NCI-H69 (cell line): ENCODE measurements at regions not wholly inside any gene's neighbourhood (a gene's known extent, or its start where the extent isn't known, plus 50 kb on each side); places are given as distances from the start of the nearest gene placed in this dataset.

Source experiments
- DNase-seq: peaks from one replicate; lab custom pipeline; 2025; lab: John Stamatoyannopoulos, UW

DNA sequence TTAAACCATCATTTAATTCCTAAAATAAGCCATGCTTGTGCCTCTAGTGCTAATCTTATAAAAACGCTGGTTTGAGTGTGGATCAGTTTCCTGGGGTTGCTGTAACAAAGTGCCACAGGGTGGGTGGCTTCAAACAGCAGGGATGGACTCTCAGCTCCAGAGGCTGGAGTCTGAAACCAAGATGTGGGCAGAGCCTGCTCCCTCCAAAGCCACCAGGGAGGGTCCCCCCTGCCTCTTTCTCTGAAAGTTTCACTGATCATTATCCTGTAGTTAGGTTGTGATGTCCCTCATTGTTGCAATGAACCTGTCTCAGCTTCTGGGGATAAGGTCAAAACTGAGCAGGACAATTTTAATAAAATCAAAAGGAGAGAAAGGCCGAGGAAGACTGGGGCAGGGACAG is 251.9 kb upstream of the TCERG1L start:
- DNase-seq: no peak

DNA sequence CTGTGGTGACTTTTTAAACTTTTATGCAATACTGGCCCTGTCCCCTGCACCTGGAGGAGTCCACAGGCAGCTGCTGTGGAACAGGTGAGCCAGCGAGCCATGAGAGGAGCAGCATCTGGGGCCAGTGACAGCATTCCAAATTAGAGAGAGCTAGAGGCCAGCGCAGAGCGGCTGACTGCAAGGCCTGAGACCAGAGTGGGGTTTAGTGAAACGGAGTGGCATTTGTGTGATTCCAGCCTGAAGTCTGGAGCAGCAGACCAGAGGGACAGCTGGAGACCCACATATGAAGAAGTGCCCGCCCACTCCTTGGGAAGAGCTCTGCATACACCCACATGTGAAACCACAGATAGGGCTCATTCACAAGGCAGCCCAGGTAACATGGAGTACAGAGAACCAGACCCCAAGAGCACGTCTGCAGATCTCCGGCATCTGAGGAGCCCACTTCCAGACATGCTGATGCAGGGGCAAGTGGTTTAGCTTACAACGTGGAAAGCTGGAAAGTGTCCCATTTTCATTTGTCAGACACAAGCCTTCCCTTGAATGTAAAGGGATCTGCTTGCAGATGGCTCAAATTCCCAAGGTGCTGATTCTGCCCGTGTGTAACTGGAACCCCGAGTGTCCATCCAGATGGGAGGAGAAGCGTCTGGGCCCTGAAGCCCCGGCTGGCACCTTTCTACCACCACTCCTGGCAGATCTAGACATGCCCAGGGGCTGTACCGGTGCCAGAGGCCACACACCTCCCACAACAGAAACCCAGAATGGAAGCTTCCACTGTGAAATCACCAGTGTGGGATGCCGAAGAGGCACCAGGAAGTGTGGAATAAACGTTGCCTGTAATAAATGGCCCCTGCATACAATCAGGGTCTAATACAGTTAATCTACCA is 256.0 kb upstream of the TCERG1L start:
- DNase-seq: no peak

DNA sequence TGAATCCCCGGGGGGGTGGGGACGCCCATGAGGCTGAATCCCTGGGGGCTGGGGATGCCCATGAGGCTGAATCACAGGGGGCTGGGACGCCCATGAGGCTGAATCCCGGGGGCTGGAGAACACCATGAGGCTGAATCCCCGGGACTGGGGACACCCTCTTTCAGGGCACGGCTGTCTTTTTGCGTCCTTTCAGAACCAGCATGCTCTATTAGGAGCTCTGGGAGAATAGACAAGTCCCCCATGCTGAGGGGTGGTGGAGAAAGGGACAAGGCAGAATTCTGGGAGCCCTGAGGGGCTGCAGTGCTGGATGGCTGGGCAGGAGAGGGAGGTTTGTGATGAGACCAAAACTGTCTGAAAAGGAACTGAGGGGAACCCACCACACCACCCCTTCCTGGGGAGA is 257.3 kb upstream of the TCERG1L start:
- no peak for DNase-seq

DNA sequence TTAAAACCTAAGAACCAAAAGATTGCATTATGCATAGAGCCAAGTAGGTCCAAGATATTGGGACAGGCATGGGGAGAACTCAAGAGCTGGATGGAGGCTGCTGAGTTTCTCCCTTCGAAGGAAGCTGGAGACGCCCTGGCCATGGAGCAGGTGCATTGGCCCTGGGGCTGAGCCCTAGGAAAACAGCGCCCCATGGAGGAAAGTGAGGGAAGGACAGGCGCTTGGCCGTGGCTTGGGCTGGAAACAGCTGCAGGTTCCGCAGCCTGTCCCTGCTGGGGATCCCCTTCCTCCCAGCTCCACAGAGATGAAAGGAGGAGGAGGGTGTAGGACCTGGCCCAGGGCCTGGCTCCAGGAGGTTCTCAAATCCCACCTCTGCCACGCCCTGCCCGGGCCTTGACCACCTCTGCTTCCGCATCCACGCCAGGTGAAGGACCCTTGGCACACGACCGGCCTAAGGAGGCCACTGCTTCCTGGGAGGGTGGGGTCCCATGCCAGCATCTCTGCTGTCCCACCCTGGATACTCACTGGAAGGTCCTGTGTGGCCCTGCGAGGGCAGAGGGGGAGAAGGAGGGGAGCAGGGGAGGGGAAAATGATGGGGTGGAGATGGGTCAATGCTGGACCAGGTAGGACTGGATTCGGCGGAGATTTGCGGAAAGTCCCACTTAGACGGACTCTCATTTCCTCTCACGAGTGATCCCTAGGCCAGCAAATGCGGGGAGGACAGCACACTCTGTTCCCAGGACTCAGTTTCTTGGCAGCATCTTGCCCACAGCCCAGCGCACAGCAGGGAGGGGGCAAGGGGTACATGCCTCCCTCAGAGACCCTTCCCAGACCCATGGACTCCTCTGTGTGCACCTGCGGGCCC is 258.6 kb upstream of the TCERG1L start:
- no peak for DNase-seq

DNA sequence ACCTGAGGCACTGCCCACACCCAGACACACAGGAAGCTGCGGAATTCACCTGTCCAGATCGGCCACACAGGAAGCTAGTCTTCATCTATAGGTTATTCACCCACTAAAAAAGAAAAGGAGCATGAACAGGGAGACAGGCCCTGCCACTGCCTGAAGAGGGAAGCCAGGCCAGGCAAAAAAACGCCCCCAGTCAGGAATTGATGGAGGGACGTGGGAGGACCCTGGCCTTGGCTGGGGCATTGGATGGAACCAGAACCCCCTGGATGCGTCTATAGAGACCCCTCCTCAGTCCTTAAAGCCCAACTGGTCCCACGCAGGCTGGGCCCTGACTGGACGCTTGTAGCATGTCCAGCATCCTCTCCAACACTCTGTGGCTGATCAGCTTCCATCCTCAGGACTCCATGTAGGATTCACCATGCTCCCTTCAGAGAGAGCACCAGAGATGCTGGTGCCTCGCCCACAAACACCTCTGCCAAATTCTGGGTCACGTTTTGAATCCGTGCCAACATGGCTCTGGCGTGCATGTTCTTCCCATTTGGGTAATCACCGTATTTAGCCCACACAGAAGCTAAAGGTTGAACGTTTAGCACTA is 259.3 kb upstream of the TCERG1L start:
- no peak for DNase-seq

DNA sequence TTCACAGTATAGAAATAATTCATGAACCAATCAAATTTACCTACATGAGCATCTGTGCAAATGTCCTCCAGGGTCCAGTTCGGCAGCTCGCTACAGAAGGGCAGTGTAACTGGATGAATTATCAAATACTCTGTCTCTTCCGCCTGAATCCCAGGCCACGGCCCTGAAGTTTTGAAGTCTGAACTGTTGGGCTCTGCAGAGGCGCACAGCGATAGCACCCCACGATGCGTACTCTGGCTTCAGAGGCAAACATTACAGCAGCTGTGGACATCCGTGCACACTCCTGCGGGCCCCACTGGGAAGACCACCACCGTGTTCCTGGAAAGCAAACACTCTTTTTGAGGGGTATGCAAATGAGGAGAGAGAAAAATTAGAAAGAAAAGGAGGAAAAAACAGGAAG is 259.8 kb upstream of the TCERG1L start:
- DNase-seq: no peak

DNA sequence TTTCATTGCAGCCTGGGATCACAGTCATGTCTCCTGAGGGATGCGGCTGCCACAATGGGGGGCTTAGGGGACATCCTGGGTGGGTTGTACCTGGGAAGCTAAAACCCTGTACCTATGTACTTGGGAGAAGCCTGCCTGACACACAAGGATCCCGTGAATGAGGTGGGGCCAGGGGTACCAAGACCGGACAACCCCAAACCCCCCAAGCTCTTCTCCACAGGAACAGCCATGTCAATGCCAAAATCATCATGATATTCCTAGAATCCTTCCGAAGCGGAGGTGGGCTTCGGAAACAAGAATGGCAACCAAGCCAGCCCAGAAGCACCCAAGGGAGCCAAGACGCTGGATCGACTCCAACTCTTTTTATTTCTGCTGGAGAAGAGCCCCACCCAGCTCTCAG is 260.3 kb upstream of the TCERG1L start:
- no peak for DNase-seq

DNA sequence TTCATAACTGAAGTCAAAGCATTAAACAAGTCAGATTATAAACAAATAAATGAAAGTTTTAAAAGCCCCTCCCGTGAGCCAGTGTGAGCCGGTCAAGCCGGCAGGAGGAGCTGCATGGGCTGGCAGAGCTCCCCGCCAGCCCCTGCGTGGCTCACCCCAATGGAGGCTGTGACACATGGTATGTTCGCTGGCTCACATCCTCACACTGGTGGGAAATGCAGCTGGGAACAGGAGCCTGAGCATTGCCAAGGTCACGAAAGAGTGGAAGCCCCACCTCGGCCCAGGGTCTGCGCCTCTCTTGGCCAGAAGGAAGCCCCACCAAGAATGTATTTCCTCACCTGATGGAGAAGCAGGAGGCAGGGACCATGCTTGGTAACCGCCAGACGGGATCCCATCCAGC is 261.7 kb upstream of the TCERG1L start:
- no peak for DNase-seq

DNA sequence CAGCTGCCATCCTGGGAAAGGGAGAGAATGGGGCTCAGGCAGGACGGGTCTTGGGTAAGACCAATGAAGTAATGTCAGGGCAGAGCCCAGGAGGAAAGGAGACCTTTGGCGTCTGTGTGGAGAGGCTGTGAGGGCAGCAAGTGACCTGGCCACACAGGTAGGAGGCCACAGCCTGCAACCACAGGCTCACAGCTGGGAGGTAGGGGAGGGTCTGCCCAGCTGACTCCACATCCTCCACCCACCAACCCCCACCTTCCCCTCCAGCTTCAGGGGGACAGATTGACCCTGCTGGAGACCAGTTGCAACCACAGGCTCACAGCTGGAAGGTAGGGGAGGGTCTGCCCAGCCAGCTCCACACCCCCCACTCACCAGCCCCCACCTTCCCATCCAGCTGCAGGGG is 262.2 kb upstream of the TCERG1L start:
- DNase-seq: no peak

DNA sequence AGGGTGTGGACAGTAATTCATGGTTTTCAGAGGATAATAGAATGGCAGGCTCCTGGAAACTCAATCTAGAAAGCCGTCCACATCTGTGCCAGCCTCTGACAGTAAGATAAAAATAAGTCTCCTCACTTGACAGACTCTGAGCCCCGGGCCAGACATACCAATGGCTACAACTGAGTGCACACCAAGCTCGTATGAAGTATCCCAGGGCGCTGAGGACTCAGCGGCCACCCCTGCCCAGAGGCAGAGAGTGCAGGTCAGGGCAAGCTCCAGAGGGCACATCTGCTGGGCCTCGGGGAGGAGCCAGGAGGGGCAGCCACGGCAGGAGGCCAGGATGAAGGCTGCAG is 262.8 kb upstream of the TCERG1L start:
- no peak for DNase-seq

DNA sequence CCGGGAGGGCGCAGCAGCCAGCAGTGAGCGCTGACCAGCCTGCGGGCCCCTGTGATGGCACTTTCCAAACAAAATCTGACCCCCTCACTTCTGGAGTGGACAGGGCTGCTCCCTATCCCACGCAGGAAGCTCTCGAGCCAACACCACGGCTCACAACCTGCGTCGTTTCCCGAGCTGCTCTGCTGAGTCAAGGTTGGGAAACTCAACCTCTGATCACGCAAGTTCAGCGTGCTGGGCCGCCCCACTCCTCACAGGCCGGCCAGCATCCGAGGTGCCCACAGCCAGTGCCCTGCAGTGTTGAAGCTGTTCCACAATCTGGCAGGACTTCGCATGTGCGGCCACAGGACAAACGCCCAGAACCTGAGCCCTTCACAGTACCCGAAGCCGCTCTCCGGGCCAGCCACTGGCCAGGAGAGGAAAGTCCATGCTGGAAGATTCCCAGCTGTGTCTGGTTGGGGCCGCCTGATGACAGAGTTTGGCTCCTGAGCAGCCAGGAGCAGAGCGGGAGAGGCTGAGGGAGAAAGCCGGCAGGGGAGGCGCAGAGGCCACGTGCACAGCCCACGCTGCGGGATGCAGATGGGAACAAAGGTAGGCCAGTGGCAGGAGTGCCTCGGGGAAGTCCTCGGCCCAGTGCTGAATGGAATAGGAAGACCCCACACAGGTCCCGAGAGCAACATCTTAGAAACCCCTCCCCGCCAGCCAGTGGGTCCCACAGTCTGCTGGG is 263.3 kb upstream of the TCERG1L start:
- DNase-seq: no peak

DNA sequence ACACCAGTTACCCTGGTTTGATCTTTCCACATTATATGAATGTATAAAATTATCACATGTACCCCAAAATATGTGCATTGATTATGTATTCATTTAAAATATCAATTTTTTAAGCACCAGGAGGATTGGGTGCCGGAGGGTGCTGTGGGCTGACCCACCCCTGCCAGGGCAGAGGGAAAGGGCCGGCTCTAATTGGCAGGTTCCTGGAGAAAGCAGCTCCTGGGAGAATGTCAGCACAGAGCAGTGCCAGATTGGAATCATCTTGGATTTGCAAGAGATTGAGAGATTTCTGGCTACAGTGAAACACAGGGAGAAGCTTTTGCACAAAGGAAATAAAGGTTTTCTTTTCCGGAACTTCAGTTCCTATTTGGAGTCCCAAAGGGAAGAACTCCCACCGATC is 264.4 kb upstream of the TCERG1L start:
- no peak for DNase-seq

DNA sequence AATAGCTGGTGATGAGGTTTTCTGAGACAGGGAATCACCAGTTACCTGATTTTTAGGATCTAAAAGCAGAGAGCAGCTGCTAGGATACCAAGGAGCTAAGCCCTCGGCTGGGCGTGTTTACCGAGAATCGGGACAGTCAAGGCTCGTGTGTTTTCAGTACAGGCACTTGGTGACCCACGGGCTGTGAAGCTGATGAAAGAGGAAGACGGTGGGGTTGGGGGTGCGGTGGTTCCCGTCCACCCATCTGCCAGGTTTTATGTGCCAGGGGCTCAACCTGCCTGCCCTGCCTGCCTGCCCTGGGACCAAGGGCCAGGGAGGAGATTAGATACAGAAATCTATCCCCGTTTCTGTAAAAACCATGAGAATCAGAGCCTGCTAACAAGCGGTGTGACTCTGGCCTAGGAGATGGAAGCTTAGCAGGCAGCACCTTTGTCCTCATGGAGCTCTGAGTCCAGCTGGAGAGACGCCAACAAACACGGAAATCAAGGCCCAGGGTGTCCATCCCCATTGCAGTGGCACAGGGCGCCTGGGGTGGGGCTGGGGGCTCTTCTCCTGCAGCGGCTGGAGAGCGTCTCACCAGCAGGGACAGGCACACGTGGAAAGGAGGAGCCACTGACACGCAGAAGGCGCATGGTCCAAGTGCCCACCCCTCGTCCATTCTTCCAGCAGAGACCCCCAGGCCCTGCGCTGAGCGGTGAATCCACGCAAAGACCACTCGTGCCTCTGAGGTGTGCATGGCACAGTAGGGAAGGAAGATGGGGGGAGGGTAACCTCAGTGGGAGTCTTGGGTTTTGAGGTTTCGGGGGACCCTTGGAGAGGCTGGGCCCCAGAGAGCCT is 265.0 kb upstream of the TCERG1L start:
- DNase-seq: no peak

DNA sequence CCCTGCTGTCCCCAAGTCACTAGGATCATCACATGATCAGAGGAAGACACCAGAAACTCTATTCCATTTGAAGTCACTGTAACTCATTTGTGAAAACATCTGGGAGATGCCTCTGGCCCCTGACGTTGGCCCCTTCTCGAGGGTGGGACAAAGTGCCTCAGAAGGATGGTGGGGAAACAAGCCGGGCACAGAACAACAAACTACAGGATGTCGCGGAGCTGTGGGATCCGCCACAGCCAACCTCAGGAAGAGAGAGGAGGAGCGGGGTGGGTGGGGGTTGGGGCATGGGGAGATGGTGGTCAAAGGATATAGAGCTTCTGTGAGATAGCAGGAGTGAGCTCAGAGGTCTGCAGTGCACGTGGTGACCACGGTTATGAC is 265.6 kb upstream of the TCERG1L start:
- DNase-seq: no peak

DNA sequence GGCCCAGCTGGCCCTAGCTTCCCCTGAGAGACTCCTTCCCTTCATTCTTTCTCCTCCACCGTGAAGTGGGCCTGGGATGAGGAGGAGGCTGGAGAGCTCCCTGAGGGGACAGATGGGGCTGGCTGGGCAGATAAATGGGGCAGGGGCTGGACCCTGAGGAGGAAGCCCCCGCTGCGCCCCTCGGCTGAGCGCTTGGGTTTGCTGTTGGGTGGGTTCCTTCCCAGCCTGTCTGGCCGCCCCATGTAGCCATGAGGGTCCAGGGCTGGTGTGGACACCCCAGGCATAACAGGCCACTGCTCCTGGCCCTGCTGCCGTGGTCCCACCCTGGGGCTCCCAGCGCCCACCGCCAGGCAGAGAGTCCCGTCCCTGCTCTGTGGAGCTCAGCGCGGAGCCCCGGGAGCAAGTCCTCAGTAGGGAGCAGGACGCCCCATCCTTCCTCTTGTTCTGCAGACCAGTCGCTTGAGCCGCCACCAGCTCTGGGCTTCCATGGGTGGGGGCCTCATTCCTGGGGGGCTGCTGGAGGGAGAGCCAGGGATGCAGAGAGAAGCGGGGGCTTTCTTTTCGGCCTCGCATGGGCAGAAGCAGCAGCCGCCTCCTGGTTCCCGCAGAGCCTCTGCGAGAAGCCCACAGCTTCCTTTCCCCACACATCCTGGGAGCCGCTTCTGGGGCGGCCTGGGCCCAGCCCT is 266.4 kb upstream of the TCERG1L start:
- DNase-seq: no peak

DNA sequence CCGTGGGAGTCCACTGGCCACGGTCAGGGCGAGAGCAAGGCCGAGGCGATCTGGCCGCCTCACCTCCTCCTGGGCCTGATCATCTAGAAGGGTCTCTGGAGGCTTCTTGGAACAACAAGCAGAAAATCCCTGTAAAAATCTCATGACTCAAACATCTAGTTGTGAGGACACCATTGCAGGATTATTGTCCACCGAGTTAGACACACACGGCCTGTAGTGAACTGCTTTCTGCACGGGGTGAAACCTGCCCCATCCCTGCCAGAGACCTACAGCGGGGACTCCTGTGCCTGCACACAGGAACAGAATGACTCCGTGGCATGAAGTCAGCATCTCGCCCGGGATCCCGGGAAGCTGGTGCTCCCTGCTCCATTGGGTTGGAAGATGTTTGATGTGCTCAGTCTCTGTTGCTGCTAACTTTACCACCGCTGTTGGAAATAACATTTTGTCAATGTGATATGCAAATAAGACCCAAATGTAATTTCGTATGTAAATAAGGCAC is 267.0 kb upstream of the TCERG1L start:
- no peak for DNase-seq

DNA sequence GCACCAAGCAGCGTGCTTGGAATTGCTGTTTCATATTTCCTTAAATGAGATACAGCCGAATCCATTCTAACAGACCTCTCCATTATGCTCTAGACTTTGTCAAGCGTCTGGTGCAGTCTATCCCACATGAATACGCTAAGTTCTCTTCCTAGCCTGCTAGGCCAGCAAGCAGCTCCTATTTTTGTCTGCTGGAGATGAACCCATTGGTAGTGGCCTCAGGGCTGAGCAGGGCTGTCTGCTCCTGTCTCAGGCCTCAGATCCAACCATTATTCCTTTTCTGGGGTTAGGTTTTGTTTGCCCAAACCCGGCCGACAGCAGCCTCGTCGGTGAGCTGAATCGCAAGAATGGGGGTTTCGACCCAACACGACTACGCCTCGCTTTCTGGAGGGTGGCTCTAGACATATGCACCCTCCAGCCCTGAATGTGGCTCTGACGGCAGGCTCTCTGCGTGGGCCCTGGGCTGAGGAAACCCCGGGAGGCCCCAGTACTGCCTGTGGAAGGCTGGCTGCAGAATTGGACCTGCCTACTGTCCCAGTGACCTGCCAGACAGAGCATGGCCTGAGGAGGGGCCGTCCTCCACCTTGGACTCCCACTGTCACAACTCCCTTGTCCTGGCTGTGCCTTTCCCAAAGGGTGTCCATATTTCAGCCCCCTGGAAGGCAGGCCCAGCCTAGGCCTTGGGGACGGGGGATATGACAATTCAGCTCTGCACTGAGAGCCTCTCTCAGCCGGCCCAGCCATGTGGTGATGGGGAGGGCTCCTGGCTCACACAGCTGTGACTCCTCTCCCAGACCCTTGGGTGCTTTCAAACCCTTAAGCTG is 267.9 kb upstream of the TCERG1L start:
- DNase-seq: no peak

DNA sequence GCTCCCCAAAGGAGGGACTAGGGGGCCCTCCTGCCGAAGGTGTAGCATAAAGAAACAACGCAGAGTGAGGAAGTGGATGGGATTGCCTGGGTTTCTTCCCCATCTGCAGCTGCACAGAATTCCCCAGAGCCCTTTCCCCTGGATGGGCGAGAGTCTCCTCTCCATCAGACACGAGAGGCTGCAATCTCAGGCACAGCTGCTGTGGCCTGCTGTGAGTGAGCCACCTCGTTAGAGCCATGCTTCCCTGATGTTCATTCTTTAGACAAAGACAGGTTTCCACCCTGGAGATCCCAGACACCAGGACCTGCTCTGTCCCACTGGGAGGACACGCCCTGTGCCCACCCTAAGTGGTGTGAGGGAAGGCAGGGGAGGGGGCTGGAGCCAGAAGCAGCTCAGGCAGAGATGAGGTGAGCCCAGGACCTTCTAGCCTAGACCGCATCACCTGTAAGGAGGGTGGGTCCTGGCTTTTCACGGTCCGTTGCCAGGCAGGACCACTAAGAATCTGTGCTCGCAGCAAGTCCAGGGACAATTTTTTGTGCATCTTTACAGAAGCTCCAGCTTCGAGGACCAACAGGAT is 268.6 kb upstream of the TCERG1L start:
- DNase-seq: no peak

DNA sequence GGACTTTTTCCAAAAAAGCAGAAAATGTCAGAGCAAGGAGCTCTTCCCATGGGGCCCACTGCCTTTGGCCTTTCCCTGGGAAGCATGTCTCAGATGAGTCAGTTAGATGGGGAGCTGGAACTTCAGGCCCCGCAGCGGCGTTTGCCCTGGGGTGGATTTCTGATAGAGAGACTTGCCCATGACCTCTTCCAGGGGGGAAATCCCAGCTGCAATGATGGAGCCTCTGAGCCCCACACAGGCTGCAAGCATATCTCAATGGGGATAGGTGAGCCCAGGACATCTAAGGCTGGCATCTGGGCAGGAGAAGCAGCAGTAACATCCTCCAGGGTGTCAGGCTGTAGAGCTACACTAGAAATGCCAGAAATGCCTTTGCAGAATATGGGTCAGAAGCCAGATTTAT is 269.2 kb upstream of the TCERG1L start:
- no peak for DNase-seq
